ENCODE measurements at regions not wholly inside any gene's neighbourhood (a gene's known extent, or its start where the extent isn't known, plus 50 kb on each side); places are given as distances from the start of the nearest gene placed in this dataset.

DNA sequence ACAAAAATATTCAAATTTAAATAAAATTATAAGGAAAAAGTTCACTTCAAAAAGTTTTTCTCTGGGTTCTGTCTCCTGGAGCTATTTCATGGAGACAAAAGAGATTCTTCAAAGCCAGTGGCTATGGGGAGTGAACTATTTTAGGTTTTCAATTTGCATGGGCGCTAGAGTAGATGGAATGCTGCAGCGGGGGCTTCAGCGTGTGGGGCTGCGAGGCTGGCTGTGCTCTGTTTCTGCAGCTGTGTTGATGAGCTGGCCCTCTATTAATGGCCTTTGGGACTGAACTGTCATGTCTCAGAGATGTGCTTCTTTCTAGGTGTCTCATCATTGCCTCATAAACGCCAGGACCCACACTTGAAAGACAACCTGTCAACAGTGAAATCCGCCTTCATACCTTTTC is 108.4 kb upstream of the NPY start:
- DNase-seq = no peak
- no peak overlapping the region for H3K4me3 ChIP-seq (ENCODE audit: low read depth in 1 of 2, low read length in 2 of 2)
- no peaks in the 10 kb centered on the region for H3K4me1 ChIP-seq (ENCODE audit: insufficient read depth, low read length)
- no peak overlapping the region for H3K4me2 ChIP-seq (ENCODE audit: insufficient read depth, low read length)
- H3K9me3 ChIP-seq (ENCODE audit: insufficient read depth, low read length, severe bottlenecking) = no peaks in the 10 kb centered on the region
- H4K20me1 ChIP-seq (ENCODE audit: insufficient read depth, low read length) = no peaks in the 10 kb centered on the region
- no peak overlapping the region for H2AFZ ChIP-seq (ENCODE audit: low read depth, low read length)
- H3K79me2 ChIP-seq (ENCODE audit: insufficient read depth, low read length) = no peaks in the 10 kb centered on the region
- no peaks in the 10 kb centered on the region for H3K36me3 ChIP-seq (ENCODE audit: insufficient read depth, low read length)
- ATAC-seq (ENCODE audit: insufficient read depth, low read depth) = no peak
- TF ChIP-seq, protein P1, sequence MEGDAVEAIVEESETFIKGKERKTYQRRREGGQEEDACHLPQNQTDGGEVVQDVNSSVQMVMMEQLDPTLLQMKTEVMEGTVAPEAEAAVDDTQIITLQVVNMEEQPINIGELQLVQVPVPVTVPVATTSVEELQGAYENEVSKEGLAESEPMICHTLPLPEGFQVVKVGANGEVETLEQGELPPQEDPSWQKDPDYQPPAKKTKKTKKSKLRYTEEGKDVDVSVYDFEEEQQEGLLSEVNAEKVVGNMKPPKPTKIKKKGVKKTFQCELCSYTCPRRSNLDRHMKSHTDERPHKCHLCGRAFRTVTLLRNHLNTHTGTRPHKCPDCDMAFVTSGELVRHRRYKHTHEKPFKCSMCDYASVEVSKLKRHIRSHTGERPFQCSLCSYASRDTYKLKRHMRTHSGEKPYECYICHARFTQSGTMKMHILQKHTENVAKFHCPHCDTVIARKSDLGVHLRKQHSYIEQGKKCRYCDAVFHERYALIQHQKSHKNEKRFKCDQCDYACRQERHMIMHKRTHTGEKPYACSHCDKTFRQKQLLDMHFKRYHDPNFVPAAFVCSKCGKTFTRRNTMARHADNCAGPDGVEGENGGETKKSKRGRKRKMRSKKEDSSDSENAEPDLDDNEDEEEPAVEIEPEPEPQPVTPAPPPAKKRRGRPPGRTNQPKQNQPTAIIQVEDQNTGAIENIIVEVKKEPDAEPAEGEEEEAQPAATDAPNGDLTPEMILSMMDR (IDR thresholded peaks at IDR 0.05; ENCODE audit: borderline replicate concordance, extremely low read depth, low read length, poor library complexity, severe bottlenecking) = no peak
- TF ChIP-seq EZH2 (IDR thresholded peaks at IDR 0.05; ENCODE audit: borderline replicate concordance, low read depth, low read length, severe bottlenecking) = no peak
- no peak overlapping the region for H3K9ac ChIP-seq (ENCODE audit: low read depth, low read length)
- H3K27me3 ChIP-seq (ENCODE audit: insufficient read depth, low read length, poor library complexity) = no peaks in the 10 kb centered on the region
- H3K27ac ChIP-seq (ENCODE audit: low read length) = no peak overlapping the region

DNA sequence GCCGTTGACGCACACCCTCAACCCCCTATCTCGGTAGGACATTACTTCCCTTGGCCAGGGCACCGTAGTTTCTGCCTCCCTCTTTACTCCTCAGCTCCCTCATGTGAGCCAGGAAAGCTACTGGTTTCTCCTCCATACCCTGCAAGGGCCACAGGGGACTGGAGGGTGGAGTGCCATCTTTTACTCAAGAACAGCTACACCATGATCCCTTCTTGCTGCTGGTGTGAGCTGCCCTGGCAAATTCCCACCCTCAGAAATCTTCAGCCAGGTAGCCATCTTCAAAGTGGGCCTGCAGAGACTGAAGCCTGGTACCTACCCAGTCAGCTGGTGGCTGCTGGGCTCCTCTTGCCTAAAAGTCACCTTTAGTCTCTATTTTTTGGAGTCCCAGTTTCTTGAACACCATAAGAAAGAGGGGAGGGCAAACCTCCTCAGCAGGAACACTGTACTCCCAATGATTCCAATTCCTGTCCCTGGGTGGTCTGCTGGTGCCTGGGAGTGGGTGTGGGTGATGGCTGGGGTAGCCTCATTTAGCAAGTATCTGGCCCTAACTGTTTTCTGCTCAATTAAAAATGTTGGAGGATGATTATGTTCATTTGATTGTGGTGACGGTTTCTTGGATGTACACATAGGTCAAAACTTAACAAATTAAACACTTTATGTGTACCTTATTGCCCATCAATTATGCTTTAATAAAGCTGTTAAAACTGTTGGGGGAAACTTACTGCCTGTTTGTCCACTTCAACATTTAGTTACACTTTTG is 105.0 kb upstream of the NPY start:
- Histone ChIP-seq H3K9me3 (ENCODE audit: insufficient read depth, low read length, severe bottlenecking) (no peaks in the 10 kb centered on the region), H3K27me3 (ENCODE audit: insufficient read depth, low read length, poor library complexity) (no peaks in the 10 kb centered on the region), H3K4me3 (ENCODE audit: low read depth in 1 of 2, low read length in 2 of 2) (no peak overlapping the region), H3K9ac (ENCODE audit: low read depth, low read length) (no peak overlapping the region), H3K4me1 (ENCODE audit: insufficient read depth, low read length) (no peaks in the 10 kb centered on the region), H3K36me3 (ENCODE audit: insufficient read depth, low read length) (no peaks in the 10 kb centered on the region), H3K4me2 (ENCODE audit: insufficient read depth, low read length) (no peak overlapping the region), H3K79me2 (ENCODE audit: insufficient read depth, low read length) (no peaks in the 10 kb centered on the region), H4K20me1 (ENCODE audit: insufficient read depth, low read length) (no peaks in the 10 kb centered on the region), H3K27ac (ENCODE audit: low read length) (no peak overlapping the region), H2AFZ (ENCODE audit: low read depth, low read length) (no peak overlapping the region)
- no peak for ATAC-seq (ENCODE audit: insufficient read depth, low read depth)
- no peak for DNase-seq
- TF ChIP-seq, protein P1 (IDR thresholded peaks at IDR 0.05; ENCODE audit: borderline replicate concordance, extremely low read depth, low read length, poor library complexity, severe bottlenecking) = no peak
- TF ChIP-seq EZH2 (IDR thresholded peaks at IDR 0.05; ENCODE audit: borderline replicate concordance, low read depth, low read length, severe bottlenecking) = no peak

DNA sequence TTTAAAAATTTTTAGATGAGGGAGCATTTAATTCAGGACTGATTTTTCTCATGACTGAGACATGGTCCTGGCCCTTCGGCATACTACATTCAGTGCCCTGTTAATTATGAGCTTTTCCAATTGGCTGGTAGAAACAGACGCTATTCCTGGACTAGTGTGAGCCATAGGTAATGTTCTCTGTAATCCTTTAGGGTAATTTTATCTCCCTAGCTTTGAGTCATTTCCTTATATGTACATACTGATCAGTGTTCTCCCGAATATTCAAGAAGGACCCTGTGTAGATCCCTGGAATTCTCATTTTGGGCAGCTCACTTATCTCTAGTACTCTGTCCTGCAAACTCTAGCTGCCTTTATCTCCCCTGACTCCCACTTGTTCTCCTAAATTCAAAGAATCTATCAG is 92.6 kb upstream of the NPY start:
- TF ChIP-seq EZH2 (IDR thresholded peaks at IDR 0.05; ENCODE audit: borderline replicate concordance, low read depth, low read length, severe bottlenecking) = no peak
- TF ChIP-seq, protein P1 (IDR thresholded peaks at IDR 0.05; ENCODE audit: borderline replicate concordance, extremely low read depth, low read length, poor library complexity, severe bottlenecking) = no peak
- H3K79me2 ChIP-seq (ENCODE audit: insufficient read depth, low read length) = no peaks in the 10 kb centered on the region

More for the DNA sequence above, 92.6 kb upstream of the NPY start:
- Histone ChIP-seq H2AFZ (ENCODE audit: low read depth, low read length) (no peak overlapping the region), H3K27ac (ENCODE audit: low read length) (no peak overlapping the region), H4K20me1 (ENCODE audit: insufficient read depth, low read length) (no peaks in the 10 kb centered on the region), H3K4me3 (ENCODE audit: low read depth in 1 of 2, low read length in 2 of 2) (no peak overlapping the region), H3K9ac (ENCODE audit: low read depth, low read length) (no peak overlapping the region), H3K4me1 (ENCODE audit: insufficient read depth, low read length) (no peaks in the 10 kb centered on the region), H3K9me3 (ENCODE audit: insufficient read depth, low read length, severe bottlenecking) (no peaks in the 10 kb centered on the region), H3K4me2 (ENCODE audit: insufficient read depth, low read length) (no peak overlapping the region), H3K36me3 (ENCODE audit: insufficient read depth, low read length) (no peaks in the 10 kb centered on the region), H3K27me3 (ENCODE audit: insufficient read depth, low read length, poor library complexity) (peaks cover 3% of the 10 kb centered on the region)
- ATAC-seq (ENCODE audit: insufficient read depth, low read depth) = no peak
- no peak for DNase-seq

Measured in DND-41 (cell line).